ENCODE measurements at regions not wholly inside any gene's neighbourhood (a gene's known extent, or its start where the extent isn't known, plus 50 kb on each side); places are given as distances from the start of the nearest gene placed in this dataset.
"Not testable (repeated sequence)": the region's sequence is repeated elsewhere in the genome, so short reads cannot be mapped to it uniquely, and the experiment has no call there.

GRCh38 chr4:160044693-160045092, 941.8 kb downstream of the RAPGEF2 start:
- no peak overlapping the region for H3K4me3 ChIP-seq (ENCODE audit: low read depth, low read length)
- DNase-seq (ENCODE audit: low read depth), result no peak
- TF ChIP-seq, protein P1, sequence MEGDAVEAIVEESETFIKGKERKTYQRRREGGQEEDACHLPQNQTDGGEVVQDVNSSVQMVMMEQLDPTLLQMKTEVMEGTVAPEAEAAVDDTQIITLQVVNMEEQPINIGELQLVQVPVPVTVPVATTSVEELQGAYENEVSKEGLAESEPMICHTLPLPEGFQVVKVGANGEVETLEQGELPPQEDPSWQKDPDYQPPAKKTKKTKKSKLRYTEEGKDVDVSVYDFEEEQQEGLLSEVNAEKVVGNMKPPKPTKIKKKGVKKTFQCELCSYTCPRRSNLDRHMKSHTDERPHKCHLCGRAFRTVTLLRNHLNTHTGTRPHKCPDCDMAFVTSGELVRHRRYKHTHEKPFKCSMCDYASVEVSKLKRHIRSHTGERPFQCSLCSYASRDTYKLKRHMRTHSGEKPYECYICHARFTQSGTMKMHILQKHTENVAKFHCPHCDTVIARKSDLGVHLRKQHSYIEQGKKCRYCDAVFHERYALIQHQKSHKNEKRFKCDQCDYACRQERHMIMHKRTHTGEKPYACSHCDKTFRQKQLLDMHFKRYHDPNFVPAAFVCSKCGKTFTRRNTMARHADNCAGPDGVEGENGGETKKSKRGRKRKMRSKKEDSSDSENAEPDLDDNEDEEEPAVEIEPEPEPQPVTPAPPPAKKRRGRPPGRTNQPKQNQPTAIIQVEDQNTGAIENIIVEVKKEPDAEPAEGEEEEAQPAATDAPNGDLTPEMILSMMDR (IDR thresholded peaks at IDR 0.05; ENCODE audit: low read depth, low read length, missing control alignments), result no peak

- H3K4me3 ChIP-seq (ENCODE audit: low read depth, low read length), result no peak overlapping the region
- TF ChIP-seq, protein P1 (IDR thresholded peaks at IDR 0.05; ENCODE audit: low read depth, low read length, missing control alignments), result no peak
- DNase-seq (ENCODE audit: low read depth), result no peak
Measured at GRCh38 chr4:160082432-160083207, 979.7 kb downstream of the RAPGEF2 start.

GRCh38 chr4:160091631-160092030, 988.8 kb downstream of the RAPGEF2 start:
- TF ChIP-seq, protein P1 (IDR thresholded peaks at IDR 0.05; ENCODE audit: low read depth, low read length, missing control alignments), result no peak
- H3K4me3 ChIP-seq (ENCODE audit: low read depth, low read length), result no peak overlapping the region
- no peak for DNase-seq (ENCODE audit: low read depth)

DNA sequence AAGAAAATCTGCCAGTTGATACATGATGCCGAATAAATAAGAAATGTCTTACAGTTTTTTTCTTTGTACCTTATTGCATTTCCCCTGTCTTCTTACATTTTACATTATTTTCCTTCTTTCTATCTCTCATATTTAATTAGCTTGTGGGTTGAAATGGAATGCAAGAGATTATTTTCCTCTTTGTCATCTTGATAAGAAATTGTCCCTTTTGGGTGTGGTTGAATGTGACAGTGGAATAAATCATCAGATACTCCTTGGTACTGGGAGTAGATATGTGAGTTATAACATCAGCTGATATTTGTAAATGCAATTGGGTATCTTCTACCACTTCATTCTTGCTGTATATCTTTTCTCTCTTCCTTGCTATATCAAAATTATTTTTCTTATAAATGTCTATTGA, 997.4 kb downstream of the RAPGEF2 start:
- TF ChIP-seq, protein P1 (IDR thresholded peaks at IDR 0.05; ENCODE audit: low read depth, low read length, missing control alignments), result no peak
- no peak overlapping the region for H3K4me3 ChIP-seq (ENCODE audit: low read depth, low read length)
- DNase-seq (ENCODE audit: low read depth), result no peak

GRCh38 chr4:160110891-160111290, 1008.0 kb downstream of the RAPGEF2 start:
- DNase-seq (ENCODE audit: low read depth), result no peak
- TF ChIP-seq, protein P1 (IDR thresholded peaks at IDR 0.05; ENCODE audit: low read depth, low read length, missing control alignments), result no peak
- no peak overlapping the region for H3K4me3 ChIP-seq (ENCODE audit: low read depth, low read length)

DNA sequence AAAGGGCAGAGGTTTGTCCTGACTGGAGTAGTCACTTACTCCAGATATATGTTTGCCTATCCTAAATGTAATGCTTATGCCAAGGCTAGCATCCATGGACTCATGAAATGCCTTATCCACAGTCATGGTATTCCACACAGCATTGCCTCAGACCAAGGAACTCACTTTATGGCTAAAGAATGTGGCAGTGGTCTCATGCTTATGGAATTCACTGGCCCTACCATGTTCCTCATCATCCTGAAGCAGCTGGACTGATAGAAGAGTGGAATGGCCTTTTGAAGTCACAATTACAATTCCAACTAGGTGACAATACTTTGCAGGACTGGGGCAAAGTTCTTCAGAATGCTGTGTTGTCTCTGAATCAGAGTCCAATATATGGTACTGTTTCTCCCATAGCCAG, 1014.8 kb downstream of the RAPGEF2 start:
- H3K4me3 ChIP-seq (ENCODE audit: low read depth, low read length), result no peak overlapping the region
- TF ChIP-seq, protein P1 (IDR thresholded peaks at IDR 0.05; ENCODE audit: low read depth, low read length, missing control alignments), result no peak
- no peak for DNase-seq (ENCODE audit: low read depth)

DNA sequence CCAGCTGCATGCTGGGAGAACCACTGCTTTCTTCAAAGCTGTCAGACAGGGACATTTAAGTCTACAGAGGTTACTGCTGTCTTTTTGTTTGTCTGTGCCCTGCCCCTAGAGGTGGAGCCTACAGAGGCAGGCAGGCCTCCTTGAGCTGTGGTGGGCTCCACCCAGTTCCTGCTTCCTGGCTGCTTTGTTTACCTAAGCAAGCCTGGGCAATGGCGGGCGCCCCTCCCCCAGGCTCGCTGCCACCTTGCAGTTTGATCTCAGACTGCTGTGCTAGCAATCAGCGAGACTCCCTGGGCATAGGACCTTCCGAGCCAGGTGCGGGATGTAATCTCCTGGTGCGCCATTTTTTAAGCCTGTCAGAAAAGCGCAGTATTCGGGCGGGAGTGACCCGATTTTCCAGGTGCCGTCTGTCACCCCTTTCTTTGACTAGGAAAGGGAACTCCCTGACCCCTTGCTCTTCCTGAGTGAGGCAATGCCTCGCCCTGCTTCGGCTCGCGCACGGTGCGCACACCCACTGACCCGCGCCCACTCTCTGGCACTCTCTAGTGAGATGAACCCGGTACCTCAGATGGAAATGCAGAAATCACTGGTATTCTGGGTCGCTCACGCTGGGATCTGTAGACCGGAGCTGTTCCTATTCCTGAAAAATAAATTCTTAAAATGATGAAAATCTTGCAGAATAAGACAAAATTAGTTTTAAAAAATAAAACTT, 1022.9 kb downstream of the RAPGEF2 start:
- H3K4me3 ChIP-seq (ENCODE audit: low read depth, low read length); DNase-seq (ENCODE audit: low read depth): not testable (repeated sequence)
